Suppressor macrophage treated with lipopolysaccharide for 1 hour (primary cell): ENCODE measurements at regions not wholly inside any gene's neighbourhood (a gene's known extent, or its start where the extent isn't known, plus 50 kb on each side); places are given as distances from the start of the nearest gene placed in this dataset.
"Not testable (repeated sequence)": the region's sequence is repeated elsewhere in the genome, so short reads cannot be mapped to it uniquely, and the experiment has no call there.

ENCODE experiments used
- DNase-seq, 3 donors: peaks; one replicate each; pipeline ENCODE4 v3.0.0-alpha.2; 2020 to 2022

- DNase-seq: no peak
These were observed 226.2 kb downstream of the CCDC74A start for GRCh38 chr2:131753640-131754561.

DNA sequence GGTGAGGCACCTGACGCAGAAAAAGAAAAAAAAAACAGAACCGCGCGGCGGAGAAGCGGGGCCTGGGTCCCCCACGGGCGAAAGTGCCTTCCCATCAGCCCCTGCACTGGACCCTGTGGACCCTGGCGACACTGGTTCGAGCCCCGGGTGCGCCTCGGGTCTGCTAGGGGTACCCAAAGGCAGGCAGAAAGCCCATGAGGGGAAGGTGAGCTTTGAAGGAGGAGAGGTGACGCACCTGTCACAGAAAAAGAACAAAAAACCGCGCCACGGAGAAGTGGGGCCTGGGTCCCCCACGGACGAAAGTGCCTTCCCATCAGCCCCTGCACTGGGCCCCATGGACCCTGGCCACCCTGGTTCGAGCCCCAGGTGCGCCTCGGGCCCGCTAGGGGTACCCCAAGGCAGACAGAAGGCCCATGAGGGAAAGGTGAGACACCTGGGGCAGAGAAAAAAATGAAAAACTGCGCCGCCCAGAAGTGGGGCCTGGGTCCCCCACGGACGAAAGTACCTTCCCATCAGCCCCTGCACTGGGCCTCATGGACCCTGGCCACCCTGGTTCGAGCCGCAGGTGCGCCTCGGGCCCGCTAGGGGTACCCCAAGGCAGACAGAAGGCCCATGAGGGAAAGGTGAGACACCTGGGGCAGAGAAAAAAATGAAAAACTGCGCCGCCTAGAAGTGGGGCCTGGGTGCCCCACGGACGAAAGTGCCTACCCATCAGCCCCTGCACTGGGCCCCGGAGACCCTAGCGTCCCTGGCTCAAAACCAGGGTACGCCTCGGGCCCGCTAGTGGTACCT, 227.4 kb downstream of the CCDC74A start:
- DNase-seq: no peak

- no peak for DNase-seq
These were observed 228.6 kb downstream of the CCDC74A start for GRCh38 chr2:131756141-131756907.

DNA sequence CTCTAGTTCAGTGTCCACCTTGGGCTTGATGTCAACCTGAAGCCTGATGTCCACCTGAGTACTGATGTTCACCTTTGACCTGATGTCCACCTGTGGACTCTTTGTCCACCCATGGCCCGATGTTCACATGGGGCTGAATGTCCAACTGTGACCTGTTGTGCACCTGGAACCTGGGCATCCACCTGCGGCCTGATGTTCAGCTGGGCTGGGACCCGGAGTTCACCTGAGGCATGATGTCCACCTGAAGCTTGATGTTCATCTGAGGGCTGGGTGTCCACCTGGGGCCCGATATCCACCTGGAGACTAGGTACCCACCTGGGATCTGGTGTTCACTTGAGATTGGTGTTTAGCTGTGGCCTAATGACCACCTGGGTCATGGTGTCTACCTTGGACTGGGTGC, 231.3 kb downstream of the CCDC74A start:
- not testable (repeated sequence) for DNase-seq

GRCh38 chr2:131774955-131775555, 247.4 kb downstream of the CCDC74A start:
- not testable (repeated sequence) for DNase-seq

GRCh38 chr2:131775903-131776506, 248.3 kb downstream of the CCDC74A start:
- DNase-seq: not testable (repeated sequence)

DNA sequence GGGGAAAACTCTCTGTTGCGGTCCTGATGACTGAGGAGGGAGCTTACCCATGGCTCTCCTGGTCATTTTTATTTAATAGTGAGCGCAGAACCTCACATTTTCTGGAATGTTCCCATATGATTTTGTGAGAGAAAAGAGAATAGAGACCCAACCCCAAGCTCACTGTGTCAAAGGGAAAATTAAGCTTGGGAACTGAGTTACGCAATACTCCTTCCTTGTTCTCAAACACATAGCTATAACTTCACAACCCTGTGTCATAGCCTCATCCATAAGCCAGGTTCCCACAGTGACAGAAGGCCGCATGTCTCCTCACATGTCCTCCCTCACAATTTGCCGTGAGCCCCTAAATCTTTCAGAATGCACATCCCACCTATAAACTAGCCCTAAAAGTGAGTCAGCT, 252.8 kb downstream of the CCDC74A start:
- DNase-seq: not testable (repeated sequence)

- DNase-seq: no peak
These were observed 273.6 kb downstream of the CCDC74A start for GRCh38 chr2:131801210-131801744.

DNA sequence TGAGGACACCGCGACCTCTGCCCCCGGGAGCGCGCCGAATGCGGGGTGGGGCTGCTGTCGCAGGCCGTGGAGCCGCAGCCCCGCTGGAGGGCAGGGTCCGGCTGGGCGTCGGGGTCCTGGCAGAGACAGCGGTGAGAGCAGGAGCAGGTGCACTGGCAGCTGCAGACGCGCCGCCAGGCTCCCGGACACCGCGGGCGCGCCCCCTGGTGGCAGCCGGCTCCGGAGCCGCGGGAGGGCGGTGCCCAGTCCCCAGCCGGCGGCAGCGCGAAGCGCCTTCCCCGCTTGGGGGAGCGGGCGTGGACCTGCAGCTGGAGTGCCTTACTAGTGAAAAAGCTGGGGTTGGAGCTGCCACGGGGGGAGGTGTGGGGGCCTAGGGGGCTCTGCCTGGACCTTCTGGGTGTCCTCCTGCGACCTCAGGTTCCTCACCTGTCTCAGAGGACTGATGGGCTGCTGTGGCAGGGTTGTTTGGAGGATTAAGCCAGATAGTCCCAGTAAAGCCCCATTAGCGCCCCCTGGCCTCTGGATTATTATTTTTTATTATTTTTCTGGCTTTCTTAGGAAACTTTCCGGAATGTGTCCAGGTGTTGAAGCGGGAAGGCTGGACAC, 274.2 kb downstream of the CCDC74A start:
- peak; percentile 65 to 81 (median 70) for DNase-seq

- not testable (repeated sequence) for DNase-seq
These were observed 274.7 kb downstream of the CCDC74A start for GRCh38 chr2:131802351-131802836.

- DNase-seq: not testable (repeated sequence)
These were observed 275.5 kb downstream of the CCDC74A start for GRCh38 chr2:131803237-131803636.

DNA sequence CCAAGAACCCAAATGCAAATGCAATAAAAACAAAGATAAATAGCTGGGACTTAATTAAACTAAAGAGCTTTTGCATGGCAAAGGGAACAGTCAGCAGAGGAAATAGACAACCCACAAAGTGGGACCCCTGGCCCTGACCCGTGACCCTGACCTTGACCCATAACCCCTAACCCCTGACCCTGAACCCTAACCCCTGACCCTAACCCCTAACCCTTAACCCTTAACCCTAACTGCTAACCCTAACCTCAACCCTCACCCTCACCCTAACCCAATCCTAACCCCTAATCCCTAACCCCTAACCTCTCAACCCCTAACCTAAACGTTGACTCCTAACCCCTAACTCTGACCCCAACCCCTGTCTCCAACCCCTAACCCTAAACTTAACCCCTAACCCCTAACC, 284.9 kb downstream of the CCDC74A start:
- DNase-seq: not testable (repeated sequence)

DNA sequence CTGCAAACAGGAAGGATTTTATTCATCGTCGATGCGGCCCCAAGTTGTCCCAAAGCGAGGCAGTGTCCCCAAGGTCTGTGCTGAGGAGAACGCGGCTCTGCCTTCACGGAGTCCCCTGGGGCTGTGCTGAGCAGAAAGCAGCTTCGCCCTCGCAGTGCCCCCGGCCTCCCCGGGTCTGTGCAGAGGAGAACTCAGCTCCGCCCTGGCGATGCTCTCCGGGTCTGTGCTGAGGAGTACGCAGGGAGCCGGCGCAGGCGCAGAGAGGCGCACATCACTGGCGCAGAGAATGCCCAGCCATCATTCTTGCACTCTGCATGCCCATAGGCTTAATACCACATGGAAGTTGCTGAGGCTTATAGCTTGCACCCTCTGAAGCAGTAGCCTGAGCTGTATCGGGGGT, 285.7 kb downstream of the CCDC74A start:
- not testable (repeated sequence) for DNase-seq

- DNase-seq: not testable (repeated sequence)
These were observed 290.7 kb downstream of the CCDC74A start for GRCh38 chr2:131818267-131818973.

- not testable (repeated sequence) for DNase-seq
These were observed 294.6 kb downstream of the CCDC74A start for GRCh38 chr2:131822237-131822721.

DNA sequence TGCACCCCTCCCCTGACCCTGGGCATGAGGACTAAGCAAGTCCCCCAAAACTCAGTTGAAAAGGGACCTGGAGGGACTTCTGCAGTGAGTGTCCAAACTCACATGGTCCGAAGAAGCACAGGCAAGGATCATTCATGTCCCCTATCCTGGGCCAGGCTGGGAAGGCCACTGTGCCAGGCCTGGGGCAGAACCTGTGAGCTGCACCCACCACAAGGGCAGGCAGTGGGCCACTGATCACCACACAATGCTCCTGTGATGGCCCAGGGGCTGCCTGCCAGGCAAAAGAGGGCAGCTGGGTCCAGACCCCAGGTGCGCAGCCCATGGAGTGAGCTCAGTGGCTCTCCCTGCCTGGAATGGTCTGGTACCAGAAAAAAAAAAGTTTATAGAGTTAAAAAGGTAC, 295.4 kb downstream of the CCDC74A start:
- DNase-seq: not testable (repeated sequence)

DNA sequence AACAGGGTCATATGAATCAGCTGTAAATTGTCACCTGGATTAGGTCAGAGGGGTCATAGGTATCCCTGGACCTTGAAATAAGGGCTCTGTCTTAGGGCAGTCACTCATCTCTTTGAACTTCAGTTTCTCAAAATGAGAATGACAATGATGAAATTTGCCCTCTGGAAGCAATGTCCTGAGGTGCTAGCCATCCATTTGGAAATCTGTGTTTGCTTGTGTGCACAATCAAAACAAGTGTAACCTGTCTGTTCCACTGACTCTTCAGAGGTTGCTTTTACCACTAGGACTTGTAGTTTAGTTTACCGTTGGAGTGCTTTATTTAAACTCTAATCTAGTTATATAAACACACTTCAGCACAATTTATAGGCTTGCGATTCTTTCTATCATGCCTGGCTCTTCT, 297.3 kb downstream of the CCDC74A start:
- DNase-seq: not testable (repeated sequence)

DNA sequence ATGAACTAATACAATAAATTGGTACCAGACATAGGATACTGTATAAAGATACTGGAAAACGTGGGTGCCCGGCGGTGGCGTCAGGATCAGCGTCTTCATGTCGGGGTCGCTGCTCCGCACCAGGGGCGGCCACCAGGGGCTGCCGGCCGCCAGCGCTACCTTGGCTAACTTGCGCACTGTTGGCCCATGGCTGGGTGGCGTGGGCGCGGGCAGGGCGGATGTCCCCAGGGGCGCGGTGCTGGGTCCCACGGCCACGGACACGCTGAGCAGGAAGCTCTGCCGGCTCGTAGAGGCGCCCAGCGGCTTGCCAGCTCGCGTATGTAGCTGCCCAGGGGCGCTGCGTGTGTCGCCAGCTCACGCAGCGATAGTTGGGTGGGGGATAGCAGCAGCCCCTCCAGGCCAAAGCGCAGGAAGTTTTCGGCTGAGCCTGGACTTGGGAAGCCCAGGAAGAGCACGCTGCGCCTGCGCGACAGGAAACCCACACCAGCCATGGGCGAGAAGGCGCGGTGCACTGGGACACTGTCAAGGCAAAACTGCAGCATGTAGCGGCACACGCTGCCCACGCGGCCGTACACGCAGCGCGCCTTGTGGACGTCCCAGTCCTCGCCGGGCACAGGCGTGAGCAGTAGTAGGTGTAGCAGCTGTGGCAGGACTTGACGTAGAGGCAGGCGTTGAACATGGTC, 299.9 kb downstream of the CCDC74A start:
- no peak for DNase-seq

DNA sequence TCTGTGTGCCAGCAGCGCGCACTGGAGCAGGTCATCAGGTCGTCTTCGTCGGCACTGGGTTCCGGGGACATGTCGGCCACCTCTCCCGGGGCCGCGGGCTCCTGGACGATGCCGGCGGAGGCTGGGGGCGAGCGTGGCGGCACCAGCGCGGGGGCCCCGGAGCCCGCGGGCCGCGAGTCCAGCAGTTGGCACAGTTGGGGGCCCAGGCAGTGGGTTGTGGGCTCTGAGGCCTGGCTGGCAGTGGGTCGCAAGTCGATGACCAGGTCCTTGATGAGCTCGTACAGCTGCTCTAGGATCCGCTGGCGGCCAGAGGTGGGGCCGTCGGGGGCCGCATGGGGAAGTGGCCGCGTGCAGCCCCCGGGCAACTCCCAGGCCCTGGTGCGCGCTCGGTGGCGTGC, 300.5 kb downstream of the CCDC74A start:
- DNase-seq: no peak
